Testis (tissue), 2 donors: ENCODE measurements at regions not wholly inside any gene's neighbourhood (a gene's known extent, or its start where the extent isn't known, plus 50 kb on each side); places are given as distances from the start of the nearest gene placed in this dataset.

Source experiments
- POLR2A ChIP-seq: fragments of 450-650 bp; IDR thresholded peaks from one replicate; pipeline ENCODE4 v1.6.1; 2017; ENCODE audit warnings: antibody characterized with exemption, mild to moderate bottlenecking, moderate library complexity
- TF ChIP-seq, protein P1 (sequence below), 3 experiments: fragments of 450-650 bp in 2 of 3; fragments of 200-600 bp in 1 of 3; sonication (generic) in 1 of 3; IDR thresholded peaks; one replicate each; pipeline ENCODE4 v1.5.1; 2016 to 2019; ENCODE audit warnings: antibody characterized with exemption in 3 of 3, mild to moderate bottlenecking in 2 of 3, moderate library complexity in 1 of 3

GRCh38 chr12:77606348-77606747, 224.3 kb upstream of the NAV3 start:
- TF ChIP-seq, protein P1, sequence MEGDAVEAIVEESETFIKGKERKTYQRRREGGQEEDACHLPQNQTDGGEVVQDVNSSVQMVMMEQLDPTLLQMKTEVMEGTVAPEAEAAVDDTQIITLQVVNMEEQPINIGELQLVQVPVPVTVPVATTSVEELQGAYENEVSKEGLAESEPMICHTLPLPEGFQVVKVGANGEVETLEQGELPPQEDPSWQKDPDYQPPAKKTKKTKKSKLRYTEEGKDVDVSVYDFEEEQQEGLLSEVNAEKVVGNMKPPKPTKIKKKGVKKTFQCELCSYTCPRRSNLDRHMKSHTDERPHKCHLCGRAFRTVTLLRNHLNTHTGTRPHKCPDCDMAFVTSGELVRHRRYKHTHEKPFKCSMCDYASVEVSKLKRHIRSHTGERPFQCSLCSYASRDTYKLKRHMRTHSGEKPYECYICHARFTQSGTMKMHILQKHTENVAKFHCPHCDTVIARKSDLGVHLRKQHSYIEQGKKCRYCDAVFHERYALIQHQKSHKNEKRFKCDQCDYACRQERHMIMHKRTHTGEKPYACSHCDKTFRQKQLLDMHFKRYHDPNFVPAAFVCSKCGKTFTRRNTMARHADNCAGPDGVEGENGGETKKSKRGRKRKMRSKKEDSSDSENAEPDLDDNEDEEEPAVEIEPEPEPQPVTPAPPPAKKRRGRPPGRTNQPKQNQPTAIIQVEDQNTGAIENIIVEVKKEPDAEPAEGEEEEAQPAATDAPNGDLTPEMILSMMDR (IDR thresholded peaks at IDR 0.05) = no peak
- no peak for TF ChIP-seq POLR2A
